ENCODE measurements at regions not wholly inside any gene's neighbourhood (a gene's known extent, or its start where the extent isn't known, plus 50 kb on each side); places are given as distances from the start of the nearest gene placed in this dataset.
"Not testable (repeated sequence)": the region's sequence is repeated elsewhere in the genome, so short reads cannot be mapped to it uniquely, and the experiment has no call there.

GRCh38 chrX:137792214-137792613 is 226.3 kb downstream of the ZIC3 start:
- no peak overlapping the region for H3K27ac Mint-ChIP-seq
- no peak for DNase-seq
- H3K27me3 Mint-ChIP-seq, result peaks cover 27% of the 10 kb centered on the region
- H3K4me1 Mint-ChIP-seq (ENCODE audit: low read depth), result no peaks in the 10 kb centered on the region
- H3K4me3 Mint-ChIP-seq, result no peak overlapping the region
- H3K36me3 Mint-ChIP-seq (ENCODE audit: low read depth), result no peaks in the 10 kb centered on the region
- no peaks in the 10 kb centered on the region for H3K9me3 Mint-ChIP-seq

GRCh38 chrX:137797926-137798325 is 232.0 kb downstream of the ZIC3 start:
- H3K9me3 Mint-ChIP-seq; DNase-seq; H3K27ac Mint-ChIP-seq; H3K4me1 Mint-ChIP-seq (ENCODE audit: low read depth); H3K36me3 Mint-ChIP-seq (ENCODE audit: low read depth); H3K4me3 Mint-ChIP-seq: not testable (repeated sequence)
- peaks cover 10% of the 10 kb centered on the region for H3K27me3 Mint-ChIP-seq

GRCh38 chrX:137823257-137823656 is 257.3 kb downstream of the ZIC3 start:
- DNase-seq, result no peak
- no peaks in the 10 kb centered on the region for H3K36me3 Mint-ChIP-seq (ENCODE audit: low read depth)
- no peaks in the 10 kb centered on the region for H3K9me3 Mint-ChIP-seq
- H3K4me3 Mint-ChIP-seq, result no peak overlapping the region
- peaks cover 24% of the 10 kb centered on the region for H3K27me3 Mint-ChIP-seq
- no peak overlapping the region for H3K27ac Mint-ChIP-seq
- no peaks in the 10 kb centered on the region for H3K4me1 Mint-ChIP-seq (ENCODE audit: low read depth)

GRCh38 chrX:137847376-137847775 is 281.4 kb downstream of the ZIC3 start:
- Mint-ChIP-seq H3K27me3 (peaks cover 49% of the 10 kb centered on the region), H3K4me1 (ENCODE audit: low read depth) (no peaks in the 10 kb centered on the region), H3K27ac (no peak overlapping the region), H3K4me3 (no peak overlapping the region), H3K9me3 (no peaks in the 10 kb centered on the region), H3K36me3 (ENCODE audit: low read depth) (no peaks in the 10 kb centered on the region)
- no peak for DNase-seq

GRCh38 chrX:137848266-137848905 is 282.5 kb downstream of the ZIC3 start:
- no peaks in the 10 kb centered on the region for H3K36me3 Mint-ChIP-seq (ENCODE audit: low read depth)
- no peak overlapping the region for H3K4me3 Mint-ChIP-seq
- peaks cover 52% of the 10 kb centered on the region for H3K27me3 Mint-ChIP-seq
- no peak for DNase-seq
- H3K27ac Mint-ChIP-seq, result no peak overlapping the region
- H3K9me3 Mint-ChIP-seq, result no peaks in the 10 kb centered on the region
- H3K4me1 Mint-ChIP-seq (ENCODE audit: low read depth), result no peaks in the 10 kb centered on the region

- Mint-ChIP-seq H3K27ac (no peak overlapping the region), H3K4me1 (ENCODE audit: low read depth) (no peaks in the 10 kb centered on the region), H3K27me3 (peaks cover 46% of the 10 kb centered on the region), H3K9me3 (no peaks in the 10 kb centered on the region), H3K4me3 (no peak overlapping the region), H3K36me3 (ENCODE audit: low read depth) (no peaks in the 10 kb centered on the region)
- DNase-seq, result no peak
These were observed 286.6 kb downstream of the ZIC3 start for GRCh38 chrX:137852502-137852901.

GRCh38 chrX:137855490-137855889 is 289.6 kb downstream of the ZIC3 start:
- Mint-ChIP-seq H3K9me3 (no peaks in the 10 kb centered on the region), H3K4me1 (ENCODE audit: low read depth) (no peaks in the 10 kb centered on the region), H3K27ac (no peak overlapping the region), H3K4me3 (no peak overlapping the region), H3K36me3 (ENCODE audit: low read depth) (no peaks in the 10 kb centered on the region), H3K27me3 (peaks cover 39% of the 10 kb centered on the region)
- no peak for DNase-seq

GRCh38 chrX:137858106-137858505 is 292.2 kb downstream of the ZIC3 start:
- DNase-seq, result no peak
- Mint-ChIP-seq H3K4me1 (ENCODE audit: low read depth) (no peaks in the 10 kb centered on the region), H3K27ac (no peak overlapping the region), H3K36me3 (ENCODE audit: low read depth) (no peaks in the 10 kb centered on the region), H3K4me3 (no peak overlapping the region), H3K9me3 (no peaks in the 10 kb centered on the region), H3K27me3 (peaks cover 29% of the 10 kb centered on the region)

- DNase-seq, result no peak
- Mint-ChIP-seq H3K27me3 (peaks cover 38% of the 10 kb centered on the region), H3K9me3 (no peaks in the 10 kb centered on the region), H3K36me3 (ENCODE audit: low read depth) (no peaks in the 10 kb centered on the region), H3K4me1 (ENCODE audit: low read depth) (no peaks in the 10 kb centered on the region), H3K4me3 (no peak overlapping the region), H3K27ac (no peak overlapping the region)
These were observed 312.5 kb downstream of the ZIC3 start for GRCh38 chrX:137878401-137878800.

GRCh38 chrX:137882960-137883359 is 317.0 kb downstream of the ZIC3 start:
- Mint-ChIP-seq H3K4me3 (no peak overlapping the region), H3K27me3 (peaks cover 29% of the 10 kb centered on the region), H3K36me3 (ENCODE audit: low read depth) (no peaks in the 10 kb centered on the region), H3K9me3 (peaks cover 5% of the 10 kb centered on the region), H3K27ac (no peak overlapping the region), H3K4me1 (ENCODE audit: low read depth) (no peaks in the 10 kb centered on the region)
- no peak for DNase-seq

GRCh38 chrX:137884813-137885212 is 318.9 kb downstream of the ZIC3 start:
- not testable (repeated sequence) for H3K4me3 Mint-ChIP-seq; H3K27ac Mint-ChIP-seq; H3K9me3 Mint-ChIP-seq; H3K36me3 Mint-ChIP-seq (ENCODE audit: low read depth); DNase-seq; H3K4me1 Mint-ChIP-seq (ENCODE audit: low read depth)
- peaks cover 33% of the 10 kb centered on the region for H3K27me3 Mint-ChIP-seq

GRCh38 chrX:137891431-137891830 is 325.5 kb downstream of the ZIC3 start:
- Mint-ChIP-seq H3K9me3 (no peaks in the 10 kb centered on the region), H3K36me3 (ENCODE audit: low read depth) (no peaks in the 10 kb centered on the region), H3K4me1 (ENCODE audit: low read depth) (no peaks in the 10 kb centered on the region), H3K4me3 (no peak overlapping the region), H3K27me3 (peaks cover 11% of the 10 kb centered on the region), H3K27ac (no peak overlapping the region)
- no peak for DNase-seq

- no peak overlapping the region for H3K4me3 Mint-ChIP-seq
- H3K9me3 Mint-ChIP-seq, result no peaks in the 10 kb centered on the region
- no peak for DNase-seq
- no peaks in the 10 kb centered on the region for H3K4me1 Mint-ChIP-seq (ENCODE audit: low read depth)
- H3K27ac Mint-ChIP-seq, result no peak overlapping the region
- no peaks in the 10 kb centered on the region for H3K36me3 Mint-ChIP-seq (ENCODE audit: low read depth)
- H3K27me3 Mint-ChIP-seq, result peaks cover 2% of the 10 kb centered on the region
These were observed 330.2 kb downstream of the ZIC3 start for GRCh38 chrX:137896123-137896522.

GRCh38 chrX:137915466-137915865 is 349.5 kb downstream of the ZIC3 start:
- Mint-ChIP-seq H3K27me3 (peaks cover 39% of the 10 kb centered on the region), H3K4me3 (no peak overlapping the region), H3K27ac (no peak overlapping the region), H3K4me1 (ENCODE audit: low read depth) (no peaks in the 10 kb centered on the region), H3K36me3 (ENCODE audit: low read depth) (no peaks in the 10 kb centered on the region), H3K9me3 (no peaks in the 10 kb centered on the region)
- DNase-seq, result no peak

- no peaks in the 10 kb centered on the region for H3K9me3 Mint-ChIP-seq
- no peak overlapping the region for H3K27ac Mint-ChIP-seq
- no peak overlapping the region for H3K4me3 Mint-ChIP-seq
- H3K27me3 Mint-ChIP-seq, result peaks cover 40% of the 10 kb centered on the region
- H3K4me1 Mint-ChIP-seq (ENCODE audit: low read depth), result no peaks in the 10 kb centered on the region
- no peak for DNase-seq
- H3K36me3 Mint-ChIP-seq (ENCODE audit: low read depth), result no peaks in the 10 kb centered on the region
These were observed 350.3 kb downstream of the ZIC3 start for GRCh38 chrX:137916090-137916746.

Measured in activated T-cell treated with anti-CD3 and anti-CD28 coated beads, Interleukin-2, amount 50 U/mL, for 24 hours (primary cell).